ENCODE measurements at regions not wholly inside any gene's neighbourhood (a gene's known extent, or its start where the extent isn't known, plus 50 kb on each side); places are given as distances from the start of the nearest gene placed in this dataset.

DNA sequence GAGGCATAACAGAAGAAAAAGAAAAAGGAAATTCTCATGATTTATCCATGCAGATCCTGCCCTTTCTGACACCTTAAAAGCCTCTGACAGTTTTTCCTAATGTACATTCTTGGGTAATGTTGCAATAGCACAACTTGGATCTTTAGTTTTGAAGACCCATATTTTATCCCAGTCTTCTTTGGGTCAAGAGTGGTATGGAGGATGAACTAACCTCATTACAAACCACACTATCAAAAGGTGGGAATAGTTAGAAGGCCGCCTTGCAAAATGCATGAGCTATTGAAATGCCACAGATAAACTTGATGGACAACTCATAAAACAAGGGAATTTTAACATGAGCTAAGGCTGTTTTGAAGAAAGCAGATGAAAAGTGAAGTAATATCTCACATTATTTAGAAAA is 1479.8 kb upstream of the ACVR2A start:
- H3K36me3 ChIP-seq (ENCODE audit: insufficient read depth in 1 of 2, low read depth in 1 of 2), result no peaks in the 10 kb centered on the region
- no peak for TF ChIP-seq CTCF (IDR thresholded peaks at IDR 0.05)
- intact Hi-C loops (cut with DNase I), result no loop called here
- no peak for ATAC-seq
- DNase-seq, result no peak
- WGBS, 3 donors, result 92 to 100% (median 100%) methylated on average over 1 of the region's 1 CpG
- H3K27ac ChIP-seq, result no peak overlapping the region
- H3K27me3 ChIP-seq (ENCODE audit: insufficient read depth in 3 of 3, low read length in 2 of 3), result no peaks in the 10 kb centered on the region
- no peaks in the 10 kb centered on the region for H3K9me3 ChIP-seq
- H3K4me3 ChIP-seq, result no peak overlapping the region
- no peaks in the 10 kb centered on the region for H3K4me1 ChIP-seq

GRCh38 chr2:146363731-146364130 is 1481.1 kb upstream of the ACVR2A start:
- no peaks in the 10 kb centered on the region for H3K36me3 ChIP-seq (ENCODE audit: insufficient read depth in 1 of 2, low read depth in 1 of 2)
- no peak overlapping the region for H3K27ac ChIP-seq
- ATAC-seq, result no peak
- DNase-seq, result no peak
- no peaks in the 10 kb centered on the region for H3K4me1 ChIP-seq
- H3K4me3 ChIP-seq, result no peak overlapping the region
- H3K27me3 ChIP-seq (ENCODE audit: insufficient read depth in 3 of 3, low read length in 2 of 3), result no peaks in the 10 kb centered on the region
- TF ChIP-seq CTCF (IDR thresholded peaks at IDR 0.05), result no peak
- H3K9me3 ChIP-seq, result no peaks in the 10 kb centered on the region
- 72 to 82% (median 81%) methylated on average over 1 of the region's 1 CpG for WGBS, 3 donors
- intact Hi-C loops (cut with DNase I), result no loop called here

DNA sequence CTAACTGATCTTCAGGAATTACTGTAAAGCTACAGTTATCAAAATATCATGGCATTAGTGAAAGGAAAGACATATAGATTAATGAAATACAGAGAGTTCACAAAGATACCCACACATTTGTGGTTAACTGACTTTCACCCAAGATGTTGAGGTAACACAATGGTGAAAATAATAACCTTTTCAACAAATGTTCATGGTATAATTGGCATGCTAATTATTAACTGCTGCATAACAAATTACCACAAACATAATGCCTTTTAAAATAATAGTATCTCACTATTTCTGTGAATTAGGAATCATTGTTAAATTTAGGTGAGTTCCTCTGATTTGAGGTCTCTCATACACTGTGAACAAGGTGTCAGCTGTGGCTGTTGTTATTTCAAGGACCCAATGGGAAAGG is 1493.1 kb upstream of the ACVR2A start:
- DNase-seq (no peak), ATAC-seq (no peak)
- H3K36me3 ChIP-seq (ENCODE audit: insufficient read depth in 1 of 2, low read depth in 1 of 2), result no peaks in the 10 kb centered on the region
- H3K9me3 ChIP-seq, result no peaks in the 10 kb centered on the region
- no peaks in the 10 kb centered on the region for H3K4me1 ChIP-seq
- H3K4me3 ChIP-seq, result no peak overlapping the region
- no peaks in the 10 kb centered on the region for H3K27me3 ChIP-seq (ENCODE audit: insufficient read depth in 3 of 3, low read length in 2 of 3)
- TF ChIP-seq CTCF (IDR thresholded peaks at IDR 0.05), result no peak
- intact Hi-C loops (cut with DNase I), result no loop called here
- H3K27ac ChIP-seq, result no peak overlapping the region

- no peaks in the 10 kb centered on the region for H3K4me1 ChIP-seq
- intact Hi-C loops (cut with DNase I), result no loop called here
- no peaks in the 10 kb centered on the region for H3K36me3 ChIP-seq (ENCODE audit: insufficient read depth in 1 of 2, low read depth in 1 of 2)
- no peak overlapping the region for H3K4me3 ChIP-seq
- no peak for TF ChIP-seq CTCF (IDR thresholded peaks at IDR 0.05)
- no peaks in the 10 kb centered on the region for H3K9me3 ChIP-seq
- DNase-seq (no peak), ATAC-seq (no peak)
- H3K27ac ChIP-seq, result no peak overlapping the region
- 79 to 82% (median 80%) methylated on average over 3 of the region's 3 CpGs for WGBS, 3 donors
- no peaks in the 10 kb centered on the region for H3K27me3 ChIP-seq (ENCODE audit: insufficient read depth in 3 of 3, low read length in 2 of 3)
Observed at GRCh38 chr2:146349334-146349733, 1495.5 kb upstream of the ACVR2A start.

- 93 to 94% (median 93%) methylated on average over 2 of the region's 2 CpGs for WGBS, 3 donors
- DNase-seq (no peak), ATAC-seq (no peak)
- Histone ChIP-seq H3K9me3 (no peaks in the 10 kb centered on the region), H3K4me1 (no peaks in the 10 kb centered on the region), H3K4me3 (no peak overlapping the region), H3K27ac (no peak overlapping the region), H3K27me3 (ENCODE audit: insufficient read depth in 3 of 3, low read length in 2 of 3) (no peaks in the 10 kb centered on the region), H3K36me3 (ENCODE audit: insufficient read depth in 1 of 2, low read depth in 1 of 2) (no peaks in the 10 kb centered on the region)
- intact Hi-C loops (cut with DNase I), result no loop called here
- no peak for TF ChIP-seq CTCF (IDR thresholded peaks at IDR 0.05)
Observed at GRCh38 chr2:146324951-146325350, 1519.9 kb upstream of the ACVR2A start.

Data from psoas muscle (tissue), 7 donors.